H1 (cell line): ENCODE measurements at regions not wholly inside any gene's neighbourhood (a gene's known extent, or its start where the extent isn't known, plus 50 kb on each side); places are given as distances from the start of the nearest gene placed in this dataset.

ENCODE experiments used
- CTCF ChIA-PET: fragments of 300-600 bp; sonication (Branson Sonifier 250); formaldehyde crosslinking; loops from one replicate; lab custom pipeline; 2021; ENCODE audit not compliant: partially characterized antibody; lab: Charles Lee
- POLR2A ChIA-PET: fragments of 300-600 bp; sonication (Branson Sonifier 250); formaldehyde crosslinking; loops from one replicate; lab custom pipeline; 2021; ENCODE audit warnings: inconsistent platforms; ENCODE audit not compliant: partially characterized antibody; lab: Charles Lee
- DNase-seq, 2 experiments: peaks; one replicate each; pipeline versions ENCODE4 v3.0.0 to v3.0.0-alpha.2; 2010 to 2022; ENCODE audit warnings: low spot score in 2 of 2, low read depth in 1 of 2, mixed read lengths in 1 of 2
- FAIRE-seq: peaks from 2 replicates; lab custom pipeline; 2011; peaks lifted over from hg19 to GRCh38; lab: Jason Lieb, UNC
- H2AFZ ChIP-seq: 2 replicates; pipeline ENCODE4 v1.8.1; 2012; ENCODE audit warnings: low read length, inconsistent platforms
- H2AK5ac ChIP-seq: 2 replicates; pipeline ENCODE4 v1.6.1; 2013; ENCODE audit warnings: low read depth, low read length
- H2BK120ac ChIP-seq: replicated peaks from 2 replicates; pipeline ENCODE3; 2013; ENCODE audit warnings: low read depth, low read length, inconsistent platforms
- H2BK12ac ChIP-seq: 2 replicates; pipeline ENCODE4 v1.6.1; 2013; ENCODE audit warnings: low read depth, low read length
- H2BK15ac ChIP-seq: 2 replicates; pipeline ENCODE4 v1.6.1; 2013; ENCODE audit warnings: low read length
- H2BK20ac ChIP-seq: 2 replicates; pipeline ENCODE4 v1.6.1; 2013; ENCODE audit warnings: low read length
- H2BK5ac ChIP-seq: 2 replicates; pipeline ENCODE4 v1.6.1; 2013; ENCODE audit warnings: low read depth, low read length
- H3K14ac ChIP-seq: 2 replicates; pipeline ENCODE4 v1.6.1; 2013; ENCODE audit warnings: inconsistent platforms; ENCODE audit not compliant: insufficient read length
- H3K18ac ChIP-seq: 2 replicates; pipeline ENCODE4 v1.6.1; 2013; ENCODE audit warnings: low read length; ENCODE audit errors: extremely low read depth
- H3K23ac ChIP-seq: 2 replicates; pipeline ENCODE4 v1.6.1; 2013; ENCODE audit warnings: inconsistent platforms; ENCODE audit not compliant: insufficient read length
- H3K23me2 ChIP-seq: 2 replicates; pipeline ENCODE4 v1.6.1; 2013; ENCODE audit warnings: low read depth, low read length
- H3K27ac ChIP-seq: 2 replicates; pipeline ENCODE4 v1.6.1; 2011; ENCODE audit warnings: low read depth, low read length, inconsistent platforms
- H3K27me3 ChIP-seq, 4 experiments: replicated peaks in 1 of 4; 1 replicate in 1 of 4; 2 replicates in 3 of 4; pipeline versions ENCODE4 v1.6.1 to v1.8.1; 2011 to 2013; ENCODE audit warnings: low read length in 3 of 4, mild to moderate bottlenecking in 3 of 4, inconsistent platforms in 2 of 4, mixed read lengths in 2 of 4, moderate library complexity in 1 of 4; ENCODE audit not compliant: control insufficient read depth in 3 of 4, insufficient read depth in 3 of 4; ENCODE audit errors: extremely low read depth in 1 of 4
- H3K36me3 ChIP-seq, 4 experiments: 2 replicates each; pipeline versions ENCODE4 v1.6.1 to v1.8.1; 2011 to 2013; ENCODE audit warnings: mild to moderate bottlenecking in 4 of 4, low read length in 3 of 4, moderate library complexity in 2 of 4, control low read depth in 1 of 4, inconsistent platforms in 1 of 4; ENCODE audit not compliant: insufficient read depth in 4 of 4, control insufficient read depth in 2 of 4
- H3K4ac ChIP-seq: replicated peaks from 2 replicates; pipeline ENCODE3; 2013; ENCODE audit warnings: low read length, low read depth, mixed read lengths, inconsistent platforms; ENCODE audit not compliant: insufficient read length
- H3K4me1 ChIP-seq, 4 experiments: replicated peaks in 1 of 4; 1 replicate in 1 of 4; 2 replicates in 3 of 4; pipeline versions ENCODE4 v1.6.1 to v1.8.1; 2011 to 2013; ENCODE audit warnings: low read length in 3 of 4, inconsistent platforms in 2 of 4, mixed read lengths in 1 of 4; ENCODE audit not compliant: insufficient read depth in 4 of 4, control insufficient read depth in 3 of 4
- H3K4me2 ChIP-seq, 2 experiments: 2 replicates each; pipeline versions ENCODE4 v1.6.1 to v1.8.1; 2011 to 2013; ENCODE audit warnings: low read depth in 2 of 2, low read length in 2 of 2, control low read depth in 1 of 2, inconsistent platforms in 1 of 2, mild to moderate bottlenecking in 1 of 2; ENCODE audit not compliant: insufficient read depth in 1 of 2
- H3K4me3 ChIP-seq, 4 experiments: fragments of 200-600, 300-600 bp in 1 of 4; sonication (generic), shearing (Covaris generic), sonication (Bioruptor Twin) in 1 of 4; 2 replicates each; pipeline versions ENCODE4 v1.5.1 to v1.8.1; 2011 to 2016; ENCODE audit warnings: low read length in 4 of 4, low read depth in 3 of 4, control low read depth in 2 of 4, inconsistent platforms in 2 of 4, mild to moderate bottlenecking in 2 of 4, mixed read lengths in 1 of 4, moderate library complexity in 1 of 4; ENCODE audit not compliant: insufficient read depth in 2 of 4; ENCODE audit errors: extremely low read depth in 1 of 4
- H3K56ac ChIP-seq: replicated peaks from 2 replicates; pipeline ENCODE3; 2013; ENCODE audit warnings: low read depth, mild to moderate bottlenecking, mixed read lengths, low read length, inconsistent platforms; ENCODE audit not compliant: insufficient read length
- H3K79me1 ChIP-seq: 2 replicates; pipeline ENCODE4 v1.6.1; 2013; ENCODE audit warnings: low read depth, low read length, control low read depth
- H3K79me2 ChIP-seq, 2 experiments: 2 replicates each; pipeline versions ENCODE4 v1.6.1 to v1.8.1; 2012 to 2013; ENCODE audit warnings: low read length in 2 of 2, mild to moderate bottlenecking in 2 of 2, inconsistent platforms in 1 of 2; ENCODE audit not compliant: insufficient read depth in 2 of 2, control insufficient read depth in 1 of 2
- H3K9ac ChIP-seq, 4 experiments: replicated peaks in 1 of 4; 1 replicate in 1 of 4; 2 replicates in 3 of 4; pipeline versions ENCODE4 v1.6.1 to v1.8.1; 2011 to 2013; ENCODE audit warnings: low read depth in 3 of 4, low read length in 3 of 4, control low read depth in 2 of 4, mild to moderate bottlenecking in 2 of 4, moderate library complexity in 2 of 4, inconsistent platforms in 1 of 4; ENCODE audit errors: extremely low read depth in 1 of 4
- H3K9me3 ChIP-seq, 2 experiments: 2 replicates each; pipeline versions ENCODE4 v1.6.1 to v1.8.1; 2012 to 2013; ENCODE audit warnings: mild to moderate bottlenecking in 2 of 2, moderate library complexity in 2 of 2, control low read depth in 1 of 2, inconsistent platforms in 1 of 2, low read depth in 1 of 2, low read length in 1 of 2, mixed read lengths in 1 of 2; ENCODE audit not compliant: insufficient read depth in 2 of 2
- H4K20me1 ChIP-seq, 2 experiments: replicated peaks in 1 of 2; 2 replicates each; pipeline versions ENCODE3 to v1.8.1; 2011 to 2013; ENCODE audit warnings: inconsistent platforms in 2 of 2, low read length in 2 of 2, mild to moderate bottlenecking in 1 of 2; ENCODE audit not compliant: insufficient read depth in 2 of 2, control insufficient read depth in 1 of 2
- H4K5ac ChIP-seq: 2 replicates; pipeline ENCODE4 v1.6.1; 2013; ENCODE audit warnings: low read length, low read depth, mixed read lengths, inconsistent platforms; ENCODE audit not compliant: insufficient read length
- H4K8ac ChIP-seq: 2 replicates; pipeline ENCODE4 v1.8.0; 2013; ENCODE audit warnings: mild to moderate bottlenecking, moderate library complexity, low read length, inconsistent platforms; ENCODE audit not compliant: insufficient read depth; ENCODE audit errors: extremely low read depth
- H4K91ac ChIP-seq: replicated peaks from 2 replicates; pipeline ENCODE3; 2013; ENCODE audit warnings: low read length, mixed read lengths, inconsistent platforms; ENCODE audit not compliant: insufficient read length
- BCL11A ChIP-seq, 2 experiments: IDR thresholded peaks; one replicate each; pipeline ENCODE4 v1.6.1; 2011; ENCODE audit warnings: low read depth in 2 of 2, low read length in 2 of 2, mild to moderate bottlenecking in 2 of 2
- KDM1A ChIP-seq: fragments of 200-600, 300-600 bp; sonication (generic); IDR thresholded peaks from 2 replicates; pipeline ENCODE4 v1.7.1; 2016; ENCODE audit warnings: mild to moderate bottlenecking, low read length, borderline replicate concordance
- NRF1 ChIP-seq: IDR thresholded peaks from 2 replicates; pipeline ENCODE4 v1.6.1; 2011; ENCODE audit warnings: mild to moderate bottlenecking, low read depth, low read length, improper control_type of control experiment
- POU5F1 ChIP-seq: IDR thresholded peaks from 2 replicates; pipeline ENCODE4 v1.6.1; 2011; ENCODE audit warnings: low read depth, mild to moderate bottlenecking, low read length, moderate library complexity
- TCF12 ChIP-seq: IDR thresholded peaks from 2 replicates; pipeline ENCODE4 v1.6.1; 2011; ENCODE audit warnings: low read depth, mild to moderate bottlenecking, low read length
- TEAD4 ChIP-seq: IDR thresholded peaks from 2 replicates; pipeline ENCODE4 v1.6.1; 2012; ENCODE audit warnings: low read depth, low read length, inconsistent platforms, mixed read lengths
- WGBS, 2 experiments: shearing (Covaris generic) in 1 of 2; methylation state at CpG; one replicate each; pipeline versions ENCODE4 v1.1.6 to v1.1.7; 2013 to 2015; ENCODE audit warnings: low lambda C conversion rate in 2 of 2, mixed read lengths in 2 of 2, inconsistent platforms in 1 of 2, low coverage in 1 of 2, missing lambda C conversion rate in 1 of 2; ENCODE audit not compliant: insufficient replicate concordance in 2 of 2, insufficient coverage in 1 of 2, insufficient read length in 1 of 2; ENCODE audit errors: extremely low coverage in 1 of 2, missing lambda C conversion rate in 1 of 2; 5-methylcytosine and 5-hydroxymethylcytosine counted together

DNA sequence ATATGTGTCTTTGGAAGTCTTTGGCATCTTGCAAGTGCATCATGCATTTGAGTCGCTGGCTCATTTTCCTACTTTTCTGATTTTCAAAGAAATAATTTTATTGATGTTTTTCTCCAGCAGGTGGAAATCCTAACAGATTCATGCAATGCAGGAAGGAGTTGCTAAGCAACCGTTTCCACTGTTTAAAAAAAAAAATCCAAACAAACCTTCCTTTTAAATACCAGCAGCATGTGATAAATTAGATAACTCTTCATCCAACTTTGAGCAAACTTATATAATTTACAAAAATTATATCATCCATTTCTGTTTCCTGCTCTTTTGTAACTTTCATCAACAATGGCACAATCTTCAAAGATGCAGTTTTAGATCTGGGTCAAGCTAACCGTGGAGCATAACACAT is 364.1 kb downstream of the MFSD1 start:
- Histone ChIP-seq H3K36me3 (no peaks in the 10 kb centered on the region), H3K56ac (no peak overlapping the region), H2AFZ (no peak overlapping the region), H4K20me1 (no peaks in the 10 kb centered on the region), H3K14ac (no peak overlapping the region), H3K9ac (no peak overlapping the region), H2BK15ac (no peak overlapping the region), H3K27ac (no peak overlapping the region), H3K27me3 (no peaks in the 10 kb centered on the region), H3K79me1 (no peaks in the 10 kb centered on the region), H2BK120ac (no peak overlapping the region), H4K8ac (no peak overlapping the region), H2BK12ac (no peak overlapping the region), H2BK5ac (no peak overlapping the region), H4K5ac (no peak overlapping the region), H3K23me2 (no peaks in the 10 kb centered on the region), H3K23ac (no peak overlapping the region), H3K4me1 (no peaks in the 10 kb centered on the region), H4K91ac (no peak overlapping the region), H3K4ac (no peak overlapping the region), H3K9me3 (no peaks in the 10 kb centered on the region), H3K4me3 (no peak overlapping the region), H3K4me2 (no peak overlapping the region), H2BK20ac (no peak overlapping the region), H2AK5ac (no peak overlapping the region), H3K79me2 (no peaks in the 10 kb centered on the region), H3K18ac (no peak overlapping the region)
- no peak for FAIRE-seq
- no peak for DNase-seq
- WGBS, 2 experiments: 87% methylated on average over 3 of the region's 3 CpGs; no CpG with 5 or more reads in 1 of the 2 experiments
- CTCF ChIA-PET: no interaction called here
- TF ChIP-seq KDM1A (no peak), TEAD4 (no peak), TCF12 (no peak), POU5F1 (no peak), NRF1 (no peak), BCL11A (IDR thresholded peaks at IDR 0.05; ENCODE audit: low read depth in 2 of 2, low read length in 2 of 2) (no peak)
- POLR2A ChIA-PET: no interaction called here
